ENCODE measurements at regions not wholly inside any gene's neighbourhood (a gene's known extent, or its start where the extent isn't known, plus 50 kb on each side); places are given as distances from the start of the nearest gene placed in this dataset.

DNA sequence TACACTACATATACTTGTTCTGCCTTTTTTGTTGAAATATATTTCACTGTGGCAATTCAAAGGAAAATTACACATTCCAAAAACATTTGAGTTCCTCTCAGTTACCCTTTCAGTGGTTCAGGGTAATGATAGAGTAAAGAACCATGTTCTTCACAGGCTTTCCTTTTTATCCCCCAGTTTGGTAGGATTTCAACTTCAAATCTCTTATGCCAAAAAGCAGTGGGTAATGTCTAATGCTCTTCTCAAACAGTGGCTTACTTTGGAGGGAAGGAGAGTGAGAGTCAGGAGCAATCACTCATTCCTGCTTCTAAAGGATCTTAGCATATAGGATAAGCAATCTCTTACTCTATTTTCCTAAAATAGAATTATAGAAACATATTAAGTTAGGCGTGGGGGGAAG is 290.6 kb downstream of the ZEB2 start:
- TF ChIP-seq, protein P1, sequence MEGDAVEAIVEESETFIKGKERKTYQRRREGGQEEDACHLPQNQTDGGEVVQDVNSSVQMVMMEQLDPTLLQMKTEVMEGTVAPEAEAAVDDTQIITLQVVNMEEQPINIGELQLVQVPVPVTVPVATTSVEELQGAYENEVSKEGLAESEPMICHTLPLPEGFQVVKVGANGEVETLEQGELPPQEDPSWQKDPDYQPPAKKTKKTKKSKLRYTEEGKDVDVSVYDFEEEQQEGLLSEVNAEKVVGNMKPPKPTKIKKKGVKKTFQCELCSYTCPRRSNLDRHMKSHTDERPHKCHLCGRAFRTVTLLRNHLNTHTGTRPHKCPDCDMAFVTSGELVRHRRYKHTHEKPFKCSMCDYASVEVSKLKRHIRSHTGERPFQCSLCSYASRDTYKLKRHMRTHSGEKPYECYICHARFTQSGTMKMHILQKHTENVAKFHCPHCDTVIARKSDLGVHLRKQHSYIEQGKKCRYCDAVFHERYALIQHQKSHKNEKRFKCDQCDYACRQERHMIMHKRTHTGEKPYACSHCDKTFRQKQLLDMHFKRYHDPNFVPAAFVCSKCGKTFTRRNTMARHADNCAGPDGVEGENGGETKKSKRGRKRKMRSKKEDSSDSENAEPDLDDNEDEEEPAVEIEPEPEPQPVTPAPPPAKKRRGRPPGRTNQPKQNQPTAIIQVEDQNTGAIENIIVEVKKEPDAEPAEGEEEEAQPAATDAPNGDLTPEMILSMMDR (IDR thresholded peaks at IDR 0.05; ENCODE audit: insufficient read depth, low read length, poor library complexity, severe bottlenecking), result no peak
- no peak for TF ChIP-seq EZH2phosphoT487 (conservative IDR thresholded peaks at IDR 0.05; ENCODE audit: low read length)

Measured in SU-DHL-6 (cell line).